ENCODE measurements at regions not wholly inside any gene's neighbourhood (a gene's known extent, or its start where the extent isn't known, plus 50 kb on each side); places are given as distances from the start of the nearest gene placed in this dataset.

- H3K36me3 ChIP-seq (ENCODE audit: control insufficient read depth, insufficient read depth, low read length) = no peaks in the 10 kb centered on the region
- no peaks in the 10 kb centered on the region for H3K27me3 ChIP-seq (ENCODE audit: control insufficient read depth, insufficient read depth, low read length)
- intact Hi-C loops (cut with micrococcal nuclease; ENCODE audit: unreplicated experiment) = no loop called here
- H3K9me3 ChIP-seq (ENCODE audit: control insufficient read depth, insufficient read depth, low read depth, low read length) = no peaks in the 10 kb centered on the region
- no peak overlapping the region for H3K4me3 ChIP-seq (ENCODE audit: low read depth in 2 of 2, low read length in 2 of 2)
- no TSS peak for BruUV-seq (replicated peaks)
- H3K4me1 ChIP-seq (ENCODE audit: control insufficient read depth, insufficient read depth, low read length) = no peaks in the 10 kb centered on the region
- TF ChIP-seq, protein P1, sequence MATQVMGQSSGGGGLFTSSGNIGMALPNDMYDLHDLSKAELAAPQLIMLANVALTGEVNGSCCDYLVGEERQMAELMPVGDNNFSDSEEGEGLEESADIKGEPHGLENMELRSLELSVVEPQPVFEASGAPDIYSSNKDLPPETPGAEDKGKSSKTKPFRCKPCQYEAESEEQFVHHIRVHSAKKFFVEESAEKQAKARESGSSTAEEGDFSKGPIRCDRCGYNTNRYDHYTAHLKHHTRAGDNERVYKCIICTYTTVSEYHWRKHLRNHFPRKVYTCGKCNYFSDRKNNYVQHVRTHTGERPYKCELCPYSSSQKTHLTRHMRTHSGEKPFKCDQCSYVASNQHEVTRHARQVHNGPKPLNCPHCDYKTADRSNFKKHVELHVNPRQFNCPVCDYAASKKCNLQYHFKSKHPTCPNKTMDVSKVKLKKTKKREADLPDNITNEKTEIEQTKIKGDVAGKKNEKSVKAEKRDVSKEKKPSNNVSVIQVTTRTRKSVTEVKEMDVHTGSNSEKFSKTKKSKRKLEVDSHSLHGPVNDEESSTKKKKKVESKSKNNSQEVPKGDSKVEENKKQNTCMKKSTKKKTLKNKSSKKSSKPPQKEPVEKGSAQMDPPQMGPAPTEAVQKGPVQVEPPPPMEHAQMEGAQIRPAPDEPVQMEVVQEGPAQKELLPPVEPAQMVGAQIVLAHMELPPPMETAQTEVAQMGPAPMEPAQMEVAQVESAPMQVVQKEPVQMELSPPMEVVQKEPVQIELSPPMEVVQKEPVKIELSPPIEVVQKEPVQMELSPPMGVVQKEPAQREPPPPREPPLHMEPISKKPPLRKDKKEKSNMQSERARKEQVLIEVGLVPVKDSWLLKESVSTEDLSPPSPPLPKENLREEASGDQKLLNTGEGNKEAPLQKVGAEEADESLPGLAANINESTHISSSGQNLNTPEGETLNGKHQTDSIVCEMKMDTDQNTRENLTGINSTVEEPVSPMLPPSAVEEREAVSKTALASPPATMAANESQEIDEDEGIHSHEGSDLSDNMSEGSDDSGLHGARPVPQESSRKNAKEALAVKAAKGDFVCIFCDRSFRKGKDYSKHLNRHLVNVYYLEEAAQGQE (IDR thresholded peaks at IDR 0.05; ENCODE audit: insufficient read depth in 1 of 2, low read depth in 2 of 2, low read length in 1 of 2) = no peak
- TF ChIP-seq CTCF (IDR thresholded peaks at IDR 0.05) = no peak
- no peak for TF ChIP-seq SIN3A (IDR thresholded peaks at IDR 0.05; ENCODE audit: borderline replicate concordance, insufficient read depth, low read depth, low read length)
- TF ChIP-seq POLR2AphosphoS5 (IDR thresholded peaks at IDR 0.05; ENCODE audit: low read depth, low read length) = no peak
- TF ChIP-seq TCF7L2 (IDR thresholded peaks at IDR 0.05; ENCODE audit: low read depth, low read length) = no peak
- in situ Hi-C loops (cut with HindIII; ENCODE audit: low pct_unique_long_range_greater_than_20kb, low sequenced_read_pairs) = no loop called here
- POLR2A ChIA-PET = no interaction called here
- CTCF ChIA-PET = no interaction called here
- no peak for ATAC-seq
- H3K27ac ChIP-seq (ENCODE audit: low read length) = no peak overlapping the region
- no peak for DNase-seq (ENCODE audit: low read depth, low spot score)
Observed at GRCh38 chrX:44042116-44042515, 68.9 kb upstream of the NDP start.

DNA sequence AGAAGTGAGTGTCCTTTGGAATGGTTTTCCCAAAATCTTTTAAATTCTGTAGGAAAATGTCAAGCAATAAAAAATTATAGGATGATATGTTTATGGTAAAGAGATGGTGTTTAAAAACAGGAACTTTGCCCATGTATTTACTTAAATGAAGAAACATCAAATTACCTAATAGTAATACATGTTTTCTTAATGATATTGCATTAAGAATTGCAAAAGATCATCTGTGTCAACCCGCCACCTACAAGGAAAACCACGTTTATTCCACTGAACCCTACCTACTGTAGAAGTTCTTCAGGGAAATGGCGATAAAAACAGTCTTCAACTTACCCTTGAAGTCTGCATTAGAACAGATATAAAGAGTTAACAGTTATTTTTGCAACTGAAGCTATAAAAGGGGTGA is 67.2 kb upstream of the NDP start:
- H3K9me3 ChIP-seq (ENCODE audit: control insufficient read depth, insufficient read depth, low read depth, low read length) = no peaks in the 10 kb centered on the region
- DNase-seq (ENCODE audit: low read depth, low spot score) (no peak), ATAC-seq (no peak)
- in situ Hi-C loops (cut with HindIII; ENCODE audit: low pct_unique_long_range_greater_than_20kb, low sequenced_read_pairs) (no loop called here), intact Hi-C loops (cut with micrococcal nuclease; ENCODE audit: unreplicated experiment) (no loop called here)
- POLR2A ChIA-PET = no interaction called here
- no peak overlapping the region for H3K4me3 ChIP-seq (ENCODE audit: low read depth in 2 of 2, low read length in 2 of 2)
- no peaks in the 10 kb centered on the region for H3K27me3 ChIP-seq (ENCODE audit: control insufficient read depth, insufficient read depth, low read length)
- H3K4me1 ChIP-seq (ENCODE audit: control insufficient read depth, insufficient read depth, low read length) = no peaks in the 10 kb centered on the region
- BruUV-seq (replicated peaks) = no TSS peak
- H3K36me3 ChIP-seq (ENCODE audit: control insufficient read depth, insufficient read depth, low read length) = no peaks in the 10 kb centered on the region
- TF ChIP-seq TCF7L2 (IDR thresholded peaks at IDR 0.05; ENCODE audit: low read depth, low read length) (no peak), POLR2AphosphoS5 (IDR thresholded peaks at IDR 0.05; ENCODE audit: low read depth, low read length) (no peak), CTCF (IDR thresholded peaks at IDR 0.05) (no peak), SIN3A (IDR thresholded peaks at IDR 0.05; ENCODE audit: borderline replicate concordance, insufficient read depth, low read depth, low read length) (no peak)
- TF ChIP-seq, protein P1 (IDR thresholded peaks at IDR 0.05; ENCODE audit: insufficient read depth in 1 of 2, low read depth in 2 of 2, low read length in 1 of 2) = no peak
- H3K27ac ChIP-seq (ENCODE audit: low read length) = no peak overlapping the region
- CTCF ChIA-PET = no interaction called here

All from Panc1 (cell line).